H9 (cell line): ENCODE measurements at regions not wholly inside any gene's neighbourhood (a gene's known extent, or its start where the extent isn't known, plus 50 kb on each side); places are given as distances from the start of the nearest gene placed in this dataset.

Experiments
- DNase-seq: peaks from one replicate; pipeline ENCODE4 v3.0.0-alpha.2; 2017
- H2AFZ ChIP-seq: one replicate; pipeline ENCODE4 v1.6.1; 2013; ENCODE audit warnings: mild to moderate bottlenecking, low read length, control low read depth, moderate library complexity
- H2AK5ac ChIP-seq: 2 replicates; pipeline ENCODE4 v1.6.1; 2013; ENCODE audit warnings: low read length, control low read depth, mixed read lengths; ENCODE audit not compliant: insufficient read length
- H2BK120ac ChIP-seq: one replicate; pipeline ENCODE4 v1.6.1; 2013; ENCODE audit warnings: low read depth, mild to moderate bottlenecking, low read length, control low read depth, inconsistent platforms; ENCODE audit not compliant: poor library complexity, severe bottlenecking
- H2BK12ac ChIP-seq: 2 replicates; pipeline ENCODE4 v1.6.1; 2013; ENCODE audit warnings: low read length, control low read depth, mixed read lengths, low read depth; ENCODE audit not compliant: insufficient read length
- H2BK15ac ChIP-seq: 2 replicates; pipeline ENCODE4 v1.6.1; 2013; ENCODE audit warnings: low read depth, low read length, control low read depth
- H2BK20ac ChIP-seq: one replicate; pipeline ENCODE4 v1.6.1; 2013; ENCODE audit warnings: low read depth, mild to moderate bottlenecking, low read length, control low read depth, inconsistent platforms; ENCODE audit not compliant: poor library complexity, severe bottlenecking
- H2BK5ac ChIP-seq: 2 replicates; pipeline ENCODE4 v1.6.1; 2013; ENCODE audit warnings: low read length, control low read depth, mixed read lengths; ENCODE audit not compliant: insufficient read length
- H3K14ac ChIP-seq: 2 replicates; pipeline ENCODE4 v1.6.1; 2013; ENCODE audit warnings: low read length, control low read depth; ENCODE audit not compliant: insufficient read depth
- H3K18ac ChIP-seq: 2 replicates; pipeline ENCODE4 v1.6.1; 2013; ENCODE audit warnings: low read depth, mild to moderate bottlenecking, mixed read lengths, low read length, control low read depth; ENCODE audit not compliant: insufficient read length
- H3K23ac ChIP-seq: 2 replicates; pipeline ENCODE4 v1.6.1; 2013; ENCODE audit warnings: low read length, control low read depth, mixed read lengths, low read depth; ENCODE audit not compliant: insufficient read length
- H3K23me2 ChIP-seq: 2 replicates; pipeline ENCODE4 v1.6.1; 2013; ENCODE audit warnings: low read depth, mild to moderate bottlenecking, mixed read lengths, low read length, control low read depth; ENCODE audit not compliant: insufficient read length, poor library complexity, severe bottlenecking
- H3K27ac ChIP-seq: 2 replicates; pipeline ENCODE4 v1.5.1; 2013; ENCODE audit warnings: low read length, control low read depth, mixed read lengths, low read depth; ENCODE audit not compliant: insufficient read length
- H3K27me3 ChIP-seq: 2 replicates; pipeline ENCODE4 v1.6.1; 2013; ENCODE audit warnings: low read length, control low read depth, inconsistent platforms; ENCODE audit not compliant: insufficient read depth
- H3K4ac ChIP-seq: 2 replicates; pipeline ENCODE4 v1.6.1; 2013; ENCODE audit warnings: low read depth, mild to moderate bottlenecking, control low read depth, inconsistent platforms, low read length, moderate library complexity
- H3K4me1 ChIP-seq: 2 replicates; pipeline ENCODE4 v1.6.1; 2013; ENCODE audit warnings: low read length, control low read depth, inconsistent platforms; ENCODE audit not compliant: insufficient read depth
- H3K4me2 ChIP-seq: 2 replicates; pipeline ENCODE4 v1.6.1; 2013; ENCODE audit warnings: low read length, control low read depth, mixed read lengths; ENCODE audit not compliant: insufficient read length, insufficient read depth
- H3K56ac ChIP-seq: 2 replicates; pipeline ENCODE4 v1.6.1; 2013; ENCODE audit warnings: low read depth, mild to moderate bottlenecking, mixed read lengths, low read length, control low read depth; ENCODE audit not compliant: insufficient read length
- H3K79me1 ChIP-seq: 2 replicates; pipeline ENCODE4 v1.6.1; 2013; ENCODE audit warnings: low read depth, mild to moderate bottlenecking, moderate library complexity, low read length, control low read depth, inconsistent platforms; ENCODE audit not compliant: insufficient read depth, poor library complexity, severe bottlenecking
- H3K79me2 ChIP-seq: 2 replicates; pipeline ENCODE4 v1.6.1; 2013; ENCODE audit warnings: low read length, control low read depth, inconsistent platforms; ENCODE audit not compliant: insufficient read depth
- H3K9ac ChIP-seq: 2 replicates; pipeline ENCODE4 v1.6.1; 2013; ENCODE audit warnings: low read length, control low read depth, mixed read lengths; ENCODE audit not compliant: insufficient read length; ENCODE audit errors: extremely low read depth
- H3K9me3 ChIP-seq: one replicate; pipeline ENCODE4 v1.6.1; 2013; ENCODE audit warnings: low read depth, low read length, inconsistent platforms; ENCODE audit not compliant: control insufficient read depth
- H3T11ph ChIP-seq: one replicate; pipeline ENCODE4 v1.6.1; 2013; ENCODE audit warnings: mild to moderate bottlenecking, low read length, control low read depth, inconsistent platforms
- H4K20me1 ChIP-seq: one replicate; pipeline ENCODE4 v1.6.1; 2013; ENCODE audit not compliant: control insufficient read depth, insufficient read length, insufficient read depth
- H4K5ac ChIP-seq: 2 replicates; pipeline ENCODE4 v1.6.1; 2013; ENCODE audit warnings: low read depth, mild to moderate bottlenecking, mixed read lengths, low read length, control low read depth; ENCODE audit not compliant: insufficient read length
- H4K8ac ChIP-seq: replicated peaks from 2 replicates; pipeline ENCODE4 v1.6.1; 2013; ENCODE audit warnings: low read length, control low read depth, mixed read lengths, low read depth; ENCODE audit not compliant: insufficient read length
- H4K91ac ChIP-seq: 2 replicates; pipeline ENCODE4 v1.6.1; 2013; ENCODE audit warnings: low read depth, mild to moderate bottlenecking, moderate library complexity, mixed read lengths, low read length, control low read depth; ENCODE audit not compliant: insufficient read length
- H3K27ac Mint-ChIP-seq, 3 experiments: 2 replicates in 2 of 3; 3 replicates in 1 of 3; pipeline ENCODE4 v1.8.0; 2020 to 2021; ENCODE audit warnings: mixed read lengths in 3 of 3, mild to moderate bottlenecking in 1 of 3, moderate library complexity in 1 of 3
- H3K27me3 Mint-ChIP-seq: 2 replicates; pipeline ENCODE4 v1.8.0; 2021; ENCODE audit warnings: low read depth, mild to moderate bottlenecking, moderate library complexity, mixed read lengths
- H3K36me3 Mint-ChIP-seq, 3 experiments: 2 replicates in 2 of 3; 3 replicates in 1 of 3; pipeline ENCODE4 v1.8.0; 2020 to 2021; ENCODE audit warnings: low read depth in 3 of 3, mixed read lengths in 3 of 3; ENCODE audit not compliant: insufficient read depth in 1 of 3
- H3K4me1 Mint-ChIP-seq, 2 experiments: 2 replicates each; pipeline ENCODE4 v1.8.0; 2020; ENCODE audit warnings: mixed read lengths in 2 of 2
- H3K4me3 Mint-ChIP-seq, 2 experiments: 2 replicates in 1 of 2; 3 replicates in 1 of 2; pipeline ENCODE4 v1.8.0; 2020 to 2021; ENCODE audit warnings: mild to moderate bottlenecking in 2 of 2, mixed read lengths in 2 of 2, moderate library complexity in 1 of 2
- H3K9me3 Mint-ChIP-seq, 2 experiments: 2 replicates in 1 of 2; 3 replicates in 1 of 2; pipeline ENCODE4 v1.8.0; 2020; ENCODE audit warnings: mild to moderate bottlenecking in 2 of 2, mixed read lengths in 2 of 2, moderate library complexity in 1 of 2
- CTCF ChIP-seq: fragments of 200-600 bp; sonication (generic); conservative IDR thresholded peaks from 3 replicates; pipeline ENCODE4 v1.8.0; 2021; ENCODE audit warnings: antibody characterized with exemption, mild to moderate bottlenecking
- WGBS: extraction: QIAGEN DNeasy Blood & Tissue Kit; methylation state at CpG from one replicate; pipeline ENCODE4 v1.1.7; 2013; ENCODE audit warnings: missing lambda C conversion rate, low lambda C conversion rate, mixed read lengths; ENCODE audit not compliant: insufficient read length; ENCODE audit errors: extremely low coverage; 5-methylcytosine and 5-hydroxymethylcytosine counted together

- Histone ChIP-seq H3K18ac (no peak overlapping the region), H3K79me2 (no peaks in the 10 kb centered on the region), H4K5ac (no peak overlapping the region), H4K91ac (no peak overlapping the region), H2AK5ac (no peak overlapping the region), H3K4me1 (no peaks in the 10 kb centered on the region), H3K27ac (no peak overlapping the region), H3K4ac (no peak overlapping the region), H2BK15ac (no peak overlapping the region), H3K9me3 (no peaks in the 10 kb centered on the region), H3K4me2 (no peak overlapping the region), H2BK5ac (no peak overlapping the region), H3K79me1 (no peaks in the 10 kb centered on the region), H4K20me1 (no peaks in the 10 kb centered on the region), H3K9ac (no peak overlapping the region), H2BK12ac (no peak overlapping the region), H3K14ac (no peak overlapping the region), H2BK120ac (no peak overlapping the region), H4K8ac (no peak overlapping the region), H3T11ph (no peak overlapping the region), H3K27me3 (no peaks in the 10 kb centered on the region), H3K56ac (no peak overlapping the region), H2AFZ (no peak overlapping the region), H2BK20ac (no peak overlapping the region), H3K23me2 (no peaks in the 10 kb centered on the region), H3K23ac (no peak overlapping the region)
- no peak overlapping the region for H3K27ac Mint-ChIP-seq
- peaks cover 8% of the 10 kb centered on the region in 2 experiments for H3K9me3 Mint-ChIP-seq
- no peak for TF ChIP-seq CTCF
- H3K4me3 Mint-ChIP-seq, result no peak overlapping the region
- peaks cover 3 to 9% (median 7%) of the 10 kb centered on the region in 3 experiments for H3K36me3 Mint-ChIP-seq
- no CpG with 5 or more reads among the region's 4 CpGs for WGBS
- no peak for DNase-seq
- H3K4me1 Mint-ChIP-seq, result peaks cover 4 to 6% of the 10 kb centered on the region in 2 experiments; a peak in 3 of 4 replicates
- no peaks in the 10 kb centered on the region for H3K27me3 Mint-ChIP-seq
These were observed 423.0 kb upstream of the TMPRSS15 start for GRCh38 chr21:18826562-18826961.
